ENCODE measurements at regions not wholly inside any gene's neighbourhood (a gene's known extent, or its start where the extent isn't known, plus 50 kb on each side); places are given as distances from the start of the nearest gene placed in this dataset.
"Not testable (repeated sequence)": the region's sequence is repeated elsewhere in the genome, so short reads cannot be mapped to it uniquely, and the experiment has no call there.

DNA sequence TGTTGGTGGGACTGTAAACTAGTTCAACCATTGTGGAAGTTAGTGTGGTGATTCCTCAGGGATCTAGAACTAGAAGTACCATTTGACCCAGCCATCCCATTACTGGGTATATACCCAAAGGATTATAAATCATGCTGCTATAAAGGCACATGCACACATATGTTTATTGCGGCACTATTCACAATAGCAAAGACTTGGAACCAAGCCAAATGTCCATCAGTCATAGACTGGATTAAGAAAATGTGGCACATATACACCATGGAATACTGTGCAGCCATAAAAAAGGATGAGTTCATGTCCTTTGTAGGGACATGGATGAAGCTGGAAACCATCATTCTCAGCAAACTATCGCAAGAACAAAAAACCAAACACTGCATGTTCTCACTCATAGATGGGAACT, 334.5 kb upstream of the SPRY2 start:
- not testable (repeated sequence) for DNase-seq

DNA sequence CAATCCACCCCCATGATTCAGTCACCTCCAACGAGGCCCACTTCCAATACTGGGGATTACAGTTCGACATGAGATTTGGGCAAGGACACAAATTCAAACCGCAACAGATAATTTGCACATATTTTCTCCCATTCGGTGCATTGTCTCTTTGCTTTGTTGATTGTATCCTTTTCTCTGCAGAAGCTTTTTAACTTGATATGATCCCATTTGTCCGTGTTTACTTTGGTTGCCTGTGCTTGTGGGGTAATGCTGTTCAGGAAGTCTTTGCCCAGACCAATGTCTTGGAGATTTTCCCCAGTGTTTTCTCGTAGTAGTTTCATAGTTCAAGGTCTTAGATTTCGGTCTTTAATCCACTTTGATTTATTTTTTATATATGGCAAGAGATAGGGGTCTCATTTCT, 330.8 kb upstream of the SPRY2 start:
- DNase-seq: no peak

DNA sequence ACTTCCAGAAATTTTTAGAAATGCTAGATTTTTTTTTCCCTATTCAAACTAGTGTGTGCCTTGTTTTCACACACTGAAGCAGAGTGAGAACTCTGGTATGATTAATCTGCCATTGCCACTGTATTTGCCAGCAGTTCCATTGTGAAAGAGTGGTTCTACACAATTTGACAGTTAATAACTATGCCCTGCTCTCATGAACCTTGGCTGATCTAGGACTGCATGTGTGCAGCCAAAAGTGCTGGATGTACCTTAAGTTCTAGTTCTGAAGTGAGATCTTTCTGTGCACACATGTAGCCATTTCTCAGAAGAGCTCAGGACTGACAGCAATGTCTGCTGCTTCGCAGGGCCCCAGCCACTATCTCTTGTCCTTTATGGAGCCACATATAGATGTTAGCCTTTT, 328.2 kb upstream of the SPRY2 start:
- DNase-seq: no peak

DNA sequence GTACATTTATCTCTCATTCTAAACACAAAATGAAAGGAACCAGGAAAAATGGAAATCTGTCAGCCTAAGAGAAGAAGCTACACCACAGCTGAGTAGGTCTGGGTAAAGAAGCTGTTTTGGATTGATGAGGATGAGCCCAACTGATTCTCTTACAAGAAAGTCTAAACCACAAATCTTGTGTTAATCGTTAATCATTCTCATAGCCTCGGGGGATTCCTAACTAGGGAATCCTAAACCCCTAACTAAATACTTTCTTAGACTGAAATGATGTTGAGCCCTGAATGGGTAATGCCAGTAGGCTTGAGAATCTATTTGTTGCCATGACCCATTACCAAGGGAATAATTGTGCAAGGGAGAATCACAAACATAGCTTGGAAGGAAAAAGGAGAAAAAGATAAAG, 327.5 kb upstream of the SPRY2 start:
- DNase-seq: no peak

DNA sequence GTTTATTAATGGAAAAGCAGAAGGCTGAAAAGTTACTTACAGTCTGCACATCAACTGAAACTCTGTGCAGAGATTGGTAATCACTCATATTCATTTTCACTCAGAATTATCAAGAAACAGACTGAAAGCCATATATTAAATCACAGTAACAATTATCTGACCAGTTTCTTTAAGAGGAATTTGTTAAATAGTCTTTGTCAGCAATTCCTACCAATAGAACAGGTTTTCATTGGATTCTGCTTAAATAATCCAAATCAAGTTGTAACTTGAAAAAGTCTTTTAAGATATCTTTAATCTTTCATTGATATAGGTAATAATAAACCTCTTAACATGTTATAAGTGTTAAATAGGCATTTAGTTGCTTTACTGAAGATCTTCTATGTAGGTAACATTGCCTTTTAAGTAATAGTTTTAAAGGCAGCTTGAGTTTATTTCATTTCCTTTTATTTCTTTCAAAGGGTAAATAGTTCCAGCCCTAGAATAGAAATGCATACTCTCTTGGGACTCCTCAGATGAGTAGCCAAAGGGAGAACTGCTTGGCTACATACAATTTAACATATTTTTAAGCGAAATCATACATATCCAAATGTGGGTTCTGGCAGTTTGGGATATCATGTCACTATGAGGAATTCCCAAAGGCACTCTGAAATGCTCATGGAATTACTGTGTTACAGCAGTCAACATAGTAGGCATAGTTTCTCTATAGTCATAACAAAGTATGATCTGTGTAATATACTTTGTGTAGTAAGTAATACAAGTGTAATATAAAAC, 326.0 kb upstream of the SPRY2 start:
- DNase-seq: no peak

DNA sequence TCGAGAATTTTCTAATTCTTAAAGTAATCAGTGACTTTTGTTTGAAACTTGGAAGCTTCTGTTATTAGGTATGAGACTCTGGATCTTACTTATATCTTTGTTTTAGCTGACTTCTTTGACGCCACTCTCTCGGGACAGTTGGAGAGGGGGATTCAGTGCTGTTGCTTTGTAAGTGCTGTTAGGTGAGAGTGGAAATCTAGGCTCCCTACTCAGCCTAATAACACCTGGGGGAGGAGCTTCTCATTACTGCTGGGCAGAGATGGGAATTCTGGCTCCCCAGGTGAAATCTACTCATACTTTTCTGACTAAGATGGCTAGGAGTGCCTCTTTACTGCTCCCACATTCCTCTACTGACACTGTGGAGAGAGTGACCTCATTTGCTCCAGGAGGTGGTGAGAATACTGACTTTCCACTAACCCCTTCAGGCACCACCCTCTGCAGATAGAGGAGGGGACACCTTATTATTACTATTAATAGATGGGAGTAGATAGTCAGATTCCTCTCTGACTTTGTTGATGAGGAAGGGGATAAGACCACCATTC, 324.9 kb upstream of the SPRY2 start:
- no peak for DNase-seq

DNA sequence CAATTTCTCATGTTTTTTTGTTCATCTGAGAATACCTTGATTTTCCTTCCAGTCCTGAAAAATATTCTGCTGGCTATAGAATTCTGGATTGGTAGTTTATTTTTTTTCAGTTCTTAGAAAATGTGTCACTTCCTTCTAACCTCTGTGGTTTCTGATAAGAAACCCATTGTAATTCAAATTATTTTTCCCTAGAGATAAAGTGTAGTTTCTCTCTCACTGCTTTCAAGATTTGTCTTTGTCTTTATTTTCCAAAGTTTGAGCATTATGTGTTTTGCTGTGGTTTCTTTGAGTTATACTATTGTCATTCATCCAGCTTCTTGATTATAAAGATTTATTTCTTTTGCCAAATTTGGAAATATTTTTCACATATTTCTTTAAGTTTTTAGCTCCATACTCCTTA, 324.0 kb upstream of the SPRY2 start:
- no peak for DNase-seq

DNA sequence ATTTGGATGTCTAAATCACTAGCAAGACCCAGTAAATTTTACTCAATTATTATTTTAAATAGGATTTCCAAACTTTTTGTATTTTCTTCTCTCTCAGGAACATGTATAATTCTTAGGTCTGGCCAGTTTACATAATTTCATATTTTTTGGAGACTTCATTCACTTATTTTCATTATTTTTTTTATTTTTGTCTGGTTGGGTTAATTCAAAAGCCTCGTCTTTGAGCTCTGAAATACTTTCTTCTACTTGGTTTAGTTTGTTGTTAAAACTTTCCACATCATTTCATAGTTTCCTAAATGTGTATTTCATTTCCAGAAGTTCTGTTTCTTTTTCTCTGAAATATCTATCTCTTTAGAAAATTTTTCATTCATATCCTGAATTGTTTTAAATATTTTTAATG, 322.9 kb upstream of the SPRY2 start:
- no peak for DNase-seq

DNA sequence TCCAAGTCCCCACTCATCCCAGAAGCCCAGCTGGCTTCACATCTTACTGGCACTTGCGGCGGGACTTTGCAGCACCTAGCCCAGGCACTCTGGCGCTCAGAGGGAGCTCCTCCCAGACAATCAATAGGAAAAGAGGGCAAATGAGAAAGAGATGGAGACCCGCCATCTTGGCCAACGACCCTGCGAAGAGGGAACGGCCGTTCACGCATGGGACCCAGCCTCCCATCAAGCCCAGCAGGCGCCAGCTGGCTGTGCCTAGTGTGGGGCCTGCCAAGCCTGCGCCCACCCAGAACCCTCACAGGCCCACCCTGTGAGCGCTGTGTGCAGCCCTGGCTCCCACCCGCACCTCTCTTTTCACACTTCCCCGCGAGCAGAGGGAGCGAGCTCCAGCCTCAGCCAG, 317.8 kb upstream of the SPRY2 start:
- DNase-seq: no peak

DNA sequence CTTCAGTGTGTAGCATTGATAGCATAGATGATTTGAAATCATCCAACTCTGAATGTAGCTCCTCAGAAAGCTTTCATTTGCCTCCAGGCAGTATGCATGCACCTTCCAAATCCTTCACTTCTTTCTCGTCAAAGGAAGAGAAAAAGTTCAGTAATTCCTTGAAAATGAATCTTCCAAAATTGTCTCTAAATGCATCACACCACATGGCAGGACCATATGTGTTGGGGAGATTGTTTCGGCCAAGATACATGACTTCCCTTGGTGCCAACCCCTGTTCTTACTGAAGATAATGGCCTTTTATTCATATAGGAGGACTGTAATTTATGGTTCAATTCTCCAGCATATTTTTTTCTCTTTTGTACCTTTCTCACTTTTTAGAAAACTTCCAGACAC, 315.6 kb upstream of the SPRY2 start:
- DNase-seq: no peak

DNA sequence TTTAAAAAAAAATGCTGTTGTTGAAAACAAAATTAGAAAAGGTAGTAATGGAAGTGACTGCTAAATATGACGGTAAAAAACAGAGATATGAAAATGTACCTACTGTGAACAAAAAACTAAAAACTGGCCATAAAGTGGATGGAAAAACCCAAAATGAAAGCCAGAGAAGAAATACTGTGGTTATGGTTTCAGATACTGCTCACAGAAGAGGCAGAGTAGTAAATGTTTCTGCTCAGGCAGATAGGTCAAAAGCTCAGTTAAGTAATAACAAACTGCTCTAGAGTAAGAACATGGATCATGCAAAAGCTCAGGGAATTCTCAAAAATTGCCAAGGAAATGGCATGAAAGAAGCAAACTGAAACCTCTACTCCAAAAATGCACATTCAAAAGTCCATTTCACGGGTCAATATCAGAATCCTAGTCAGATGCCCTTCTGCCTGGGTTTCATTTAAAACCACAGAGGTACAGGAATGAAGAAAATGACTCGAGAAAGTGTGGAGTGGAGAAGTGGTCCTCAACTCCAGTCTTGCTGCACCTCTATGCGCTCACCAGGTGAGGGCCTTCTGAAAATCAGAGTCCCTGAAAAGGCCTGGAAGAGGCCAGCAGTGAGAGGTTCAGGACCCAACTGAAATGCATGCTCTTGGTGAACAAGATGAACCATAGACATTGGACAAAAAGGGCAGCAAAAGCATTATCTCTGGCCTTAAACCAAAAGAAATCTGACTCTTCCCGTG, 315.0 kb upstream of the SPRY2 start:
- DNase-seq: no peak

DNA sequence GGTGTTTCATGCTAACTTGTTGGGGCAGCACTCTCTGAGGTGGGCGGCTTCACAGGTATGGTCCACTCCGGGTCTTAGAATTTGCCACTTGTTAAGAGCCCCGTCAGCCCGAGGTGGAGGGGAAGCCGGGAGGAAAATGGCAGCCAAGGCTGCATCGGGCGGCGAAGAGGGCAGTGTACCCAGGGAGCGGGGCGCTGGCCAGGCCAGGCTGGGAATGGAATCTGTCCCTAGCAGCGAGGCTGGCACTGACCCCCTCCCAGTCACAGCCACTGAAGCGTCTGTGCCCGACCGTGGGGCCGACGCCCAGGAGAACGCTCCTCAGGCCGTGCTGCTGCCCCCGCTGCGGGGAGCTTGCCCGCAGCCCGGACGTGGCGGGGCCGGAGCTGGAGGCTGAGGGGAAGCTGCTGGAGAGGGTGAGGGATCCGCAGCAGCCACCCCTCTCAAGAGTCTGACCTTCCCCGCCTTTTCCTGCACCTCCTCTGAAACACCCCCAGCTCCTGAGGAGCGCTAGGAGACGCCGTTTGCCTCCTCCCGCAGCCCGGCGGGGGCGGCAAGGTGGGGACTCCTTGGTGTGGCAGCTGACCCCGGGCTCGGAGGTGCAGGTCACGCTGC, 313.8 kb upstream of the SPRY2 start:
- no peak for DNase-seq

DNA sequence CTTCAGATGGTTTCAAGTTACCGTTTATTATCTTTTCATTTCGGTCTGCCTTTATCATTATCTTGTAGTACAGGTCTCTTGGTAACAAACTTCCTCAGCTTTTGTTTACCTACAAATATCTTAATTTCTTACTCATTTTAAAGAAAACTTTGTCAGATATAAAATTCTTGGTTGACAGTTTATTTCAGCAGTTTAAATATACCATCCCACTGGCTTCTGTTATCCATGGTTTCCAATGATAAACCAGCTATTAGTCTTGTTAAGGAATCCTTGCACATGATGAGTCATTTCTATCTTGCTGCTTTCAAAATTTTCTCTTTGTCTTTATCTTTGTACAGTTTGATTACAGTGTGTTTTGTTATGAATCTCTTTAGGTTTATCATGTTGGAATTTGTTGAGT, 308.3 kb upstream of the SPRY2 start:
- no peak for DNase-seq

DNA sequence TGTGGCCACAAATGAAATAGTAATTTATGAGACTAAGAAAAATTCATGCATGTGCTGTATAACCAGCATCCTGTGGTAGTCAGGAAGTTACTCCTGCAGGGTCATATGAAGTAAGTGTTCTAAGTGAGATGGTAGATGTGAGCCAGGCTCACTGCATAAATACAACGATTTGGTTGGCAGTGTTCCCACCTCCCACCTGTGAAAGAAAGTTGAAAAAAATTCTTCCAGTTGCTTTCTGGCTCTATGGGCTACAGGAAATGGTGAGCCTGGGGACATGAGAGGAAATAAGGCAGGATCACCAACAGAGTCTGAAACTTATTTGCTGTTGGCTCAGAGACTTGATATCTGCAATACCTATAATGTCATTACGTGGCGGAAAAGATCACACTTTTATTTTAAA, 301.7 kb upstream of the SPRY2 start:
- no peak for DNase-seq

DNA sequence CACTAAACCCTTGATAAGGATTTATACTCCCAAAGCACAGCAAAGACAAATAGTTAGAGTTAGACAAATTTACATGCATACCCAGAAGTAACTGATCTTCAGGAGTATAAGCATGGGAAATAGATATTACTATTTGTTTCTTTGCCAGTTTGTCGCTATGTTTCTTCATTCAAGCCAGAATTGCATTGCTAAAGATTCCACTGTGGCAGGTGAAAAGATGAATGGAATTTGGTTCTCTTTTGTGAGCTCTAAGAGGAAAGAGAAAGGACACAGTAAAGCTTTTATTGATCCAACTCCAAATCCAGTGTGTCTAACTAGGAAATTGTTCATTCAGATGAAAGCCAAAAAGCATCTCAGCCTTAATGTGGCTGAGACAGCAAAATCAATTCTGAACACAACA, 292.3 kb upstream of the SPRY2 start:
- no peak for DNase-seq

DNA sequence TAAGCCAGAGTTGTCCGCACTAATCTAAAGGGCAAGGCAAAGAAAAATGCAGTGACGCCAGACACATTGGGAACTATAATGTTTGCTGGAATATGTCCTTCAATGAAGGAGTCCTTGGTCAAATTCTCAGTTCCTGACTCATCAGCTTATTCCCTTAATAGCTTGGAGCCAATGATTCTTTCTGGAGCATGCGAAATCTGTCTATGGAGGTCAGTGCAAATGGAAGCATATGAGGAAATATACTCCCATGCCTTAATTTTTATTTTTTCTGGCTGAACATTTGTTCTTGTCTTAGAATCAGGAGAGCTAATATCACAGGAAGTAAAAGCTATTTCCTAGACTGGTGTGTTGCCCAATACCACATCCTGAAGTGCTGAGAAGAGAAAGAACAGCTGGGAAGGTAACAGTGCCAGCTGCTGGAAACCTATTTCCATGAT, 289.8 kb upstream of the SPRY2 start:
- DNase-seq: no peak

DNA sequence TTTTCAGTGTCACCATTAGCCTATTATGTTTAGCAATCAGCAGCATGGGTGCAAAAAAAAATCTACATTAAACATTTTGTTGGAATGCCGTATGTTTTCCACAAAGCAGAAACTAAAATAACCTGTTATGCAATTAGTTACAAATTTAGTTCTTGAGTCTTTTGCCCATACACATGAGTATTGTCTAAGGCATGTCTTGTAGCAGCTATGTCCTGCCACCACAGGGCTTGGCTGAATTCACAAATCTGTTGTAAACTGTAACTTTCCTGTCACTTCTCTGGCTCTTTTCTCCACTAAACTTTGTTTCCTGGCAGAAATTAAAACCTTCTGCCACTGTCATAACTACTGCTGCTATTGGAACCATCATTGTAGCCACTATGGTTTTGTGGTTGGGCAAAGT, 277.9 kb upstream of the SPRY2 start:
- no peak for DNase-seq

DNA sequence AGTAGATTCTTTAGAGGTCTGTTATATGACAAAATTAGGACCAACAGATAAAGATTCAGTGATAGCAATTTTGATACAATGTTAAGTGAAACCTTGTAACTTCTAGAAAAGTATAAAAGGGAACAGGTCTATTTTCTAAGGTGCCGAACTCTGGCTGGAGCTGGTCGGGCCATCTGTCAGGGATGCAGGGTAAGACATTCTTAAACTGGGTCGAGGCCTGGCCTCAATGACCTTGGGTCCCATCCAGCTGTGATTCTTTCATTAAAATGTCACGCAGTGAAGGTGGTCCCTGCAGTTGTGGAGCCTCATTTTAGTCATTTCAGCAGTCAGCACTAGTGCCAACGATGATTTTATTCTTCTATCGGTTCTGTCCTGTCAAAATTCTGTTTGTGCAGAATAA, 271.9 kb upstream of the SPRY2 start:
- no peak for DNase-seq

DNA sequence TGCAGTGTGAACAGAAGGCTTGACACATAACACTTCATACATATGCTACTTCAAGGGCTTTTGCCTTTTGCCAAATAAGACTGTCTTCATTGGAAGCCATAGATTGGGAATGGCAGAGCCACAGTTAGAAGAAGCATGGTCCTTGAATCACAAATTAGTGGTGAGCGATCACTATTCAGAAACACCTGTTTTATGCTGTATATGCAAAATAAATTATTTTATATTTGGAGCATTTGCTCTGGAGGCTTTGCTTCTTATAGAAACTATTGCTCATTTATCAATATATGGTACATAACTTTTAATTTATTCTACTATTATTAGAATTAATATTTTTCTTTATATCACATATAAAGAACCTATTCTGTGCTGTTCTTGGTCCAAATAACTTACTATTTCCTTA, 270.4 kb upstream of the SPRY2 start:
- DNase-seq: no peak

DNA sequence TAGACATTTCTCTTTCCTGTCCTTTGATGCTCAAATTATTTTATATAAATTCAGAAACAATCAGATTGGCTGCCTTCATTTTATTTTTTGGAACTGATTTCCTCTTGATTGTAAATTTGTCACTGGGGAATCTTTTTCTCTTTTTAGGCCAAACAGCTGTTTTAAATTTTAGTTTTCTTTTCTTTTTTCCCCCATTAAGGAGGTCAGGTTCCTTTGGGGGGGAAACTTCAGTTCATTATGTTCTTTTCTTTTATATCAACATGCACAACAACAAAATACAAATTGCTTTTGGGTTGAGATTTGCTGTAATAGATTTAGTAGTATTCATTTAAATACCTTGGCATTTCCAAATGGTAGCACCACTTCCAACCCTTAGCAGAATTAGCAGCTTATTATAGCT, 264.8 kb upstream of the SPRY2 start:
- DNase-seq: no peak

DNA sequence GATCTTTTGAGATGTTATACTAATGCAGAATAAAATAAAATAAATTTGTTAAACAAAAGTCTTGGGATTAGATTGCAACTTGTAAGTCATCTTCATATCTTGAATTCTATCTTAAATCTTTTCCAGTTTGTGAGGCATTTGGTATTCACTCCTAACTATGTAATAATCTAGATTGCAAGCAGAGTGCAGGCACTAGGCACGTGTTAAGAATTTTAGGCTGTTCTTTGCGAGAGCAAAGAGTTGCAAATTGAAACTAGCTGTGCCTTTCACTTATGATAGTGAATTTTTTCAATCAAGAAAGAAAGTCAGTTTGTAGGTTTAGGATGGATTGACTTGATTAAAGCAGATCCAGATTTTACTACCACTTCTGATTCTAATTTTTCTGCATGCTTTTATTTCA, 264.1 kb upstream of the SPRY2 start:
- DNase-seq: no peak

DNA sequence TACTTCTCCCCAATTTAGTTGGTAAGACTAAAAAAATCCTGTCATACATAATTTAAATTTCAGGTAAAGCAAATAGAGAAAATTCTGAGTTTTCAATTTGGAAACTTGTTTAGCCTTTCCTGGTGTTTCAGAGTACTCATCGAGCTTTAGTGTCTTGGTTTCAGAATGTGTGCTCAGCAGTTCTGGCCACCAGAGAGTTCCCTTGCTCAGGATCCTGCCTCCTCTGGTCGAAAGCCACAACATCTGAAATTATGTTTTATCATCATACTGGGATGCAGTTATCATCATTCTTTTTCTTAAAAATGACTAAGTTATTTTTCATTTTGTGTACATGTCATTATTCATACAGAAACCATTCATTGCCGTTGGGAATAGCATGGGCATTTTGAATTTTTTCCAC, 263.2 kb upstream of the SPRY2 start:
- no peak for DNase-seq

DNA sequence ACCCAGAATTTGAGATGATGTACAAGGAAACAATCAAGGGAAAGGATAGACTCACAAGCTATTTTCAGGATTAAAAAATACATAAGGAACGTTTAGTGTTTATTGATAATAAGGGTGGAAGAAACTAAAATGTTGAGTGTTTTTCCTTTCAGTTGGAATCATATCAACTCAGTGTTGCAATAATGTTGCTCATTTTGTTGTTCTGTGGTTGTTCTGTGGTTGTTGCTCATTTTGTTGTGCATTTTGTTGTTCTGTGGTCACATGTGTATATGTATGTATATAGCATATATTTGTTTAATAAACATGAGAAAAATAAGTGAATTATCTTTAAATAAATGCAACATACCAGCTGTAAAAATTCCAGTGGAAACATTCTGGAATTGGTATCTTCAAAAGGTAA, 262.4 kb upstream of the SPRY2 start:
- no peak for DNase-seq

DNA sequence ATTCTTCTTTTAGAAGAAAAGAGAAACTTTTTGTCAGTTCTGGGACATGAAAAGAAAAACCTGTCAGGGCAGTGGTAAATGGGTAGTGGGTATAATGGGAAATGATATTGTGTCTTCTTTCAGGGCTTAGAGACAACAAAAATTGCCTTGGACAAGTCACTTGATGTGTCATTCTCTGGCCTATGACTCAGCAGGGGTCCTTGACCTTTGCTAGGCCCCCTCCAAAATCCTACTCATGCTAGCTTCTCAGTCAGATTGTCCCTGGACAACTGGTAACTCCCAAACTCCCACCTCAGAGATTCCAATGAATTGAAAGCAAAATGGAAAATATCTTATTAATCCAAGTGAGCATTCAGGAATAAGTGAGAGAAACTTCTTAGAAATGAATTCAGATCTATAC, 258.8 kb upstream of the SPRY2 start:
- no peak for DNase-seq

Data from NCI-H748 treated with DMSO at 0.1 percent for 48 hours (cell line).